Tibial nerve (tissue), 3 donors: ENCODE measurements at regions not wholly inside any gene's neighbourhood (a gene's known extent, or its start where the extent isn't known, plus 50 kb on each side); places are given as distances from the start of the nearest gene placed in this dataset.

Experiments used
- POLR2A ChIP-seq, 2 donors: fragments of 450-650 bp; IDR thresholded peaks; one replicate each; pipeline ENCODE4 v1.6.1; 2017; ENCODE audit warnings: antibody characterized with exemption in 2 of 2, mild to moderate bottlenecking in 2 of 2, moderate library complexity in 2 of 2
- TF ChIP-seq, protein P1 (sequence below), 5 experiments: fragments of 200-600 bp in 3 of 5; fragments of 450-650 bp in 2 of 5; sonication (generic) in 3 of 5; IDR thresholded peaks; one replicate each; pipeline ENCODE4 v1.5.1; 2016 to 2019; ENCODE audit warnings: antibody characterized with exemption in 5 of 5, mild to moderate bottlenecking in 3 of 5, moderate library complexity in 2 of 5

DNA sequence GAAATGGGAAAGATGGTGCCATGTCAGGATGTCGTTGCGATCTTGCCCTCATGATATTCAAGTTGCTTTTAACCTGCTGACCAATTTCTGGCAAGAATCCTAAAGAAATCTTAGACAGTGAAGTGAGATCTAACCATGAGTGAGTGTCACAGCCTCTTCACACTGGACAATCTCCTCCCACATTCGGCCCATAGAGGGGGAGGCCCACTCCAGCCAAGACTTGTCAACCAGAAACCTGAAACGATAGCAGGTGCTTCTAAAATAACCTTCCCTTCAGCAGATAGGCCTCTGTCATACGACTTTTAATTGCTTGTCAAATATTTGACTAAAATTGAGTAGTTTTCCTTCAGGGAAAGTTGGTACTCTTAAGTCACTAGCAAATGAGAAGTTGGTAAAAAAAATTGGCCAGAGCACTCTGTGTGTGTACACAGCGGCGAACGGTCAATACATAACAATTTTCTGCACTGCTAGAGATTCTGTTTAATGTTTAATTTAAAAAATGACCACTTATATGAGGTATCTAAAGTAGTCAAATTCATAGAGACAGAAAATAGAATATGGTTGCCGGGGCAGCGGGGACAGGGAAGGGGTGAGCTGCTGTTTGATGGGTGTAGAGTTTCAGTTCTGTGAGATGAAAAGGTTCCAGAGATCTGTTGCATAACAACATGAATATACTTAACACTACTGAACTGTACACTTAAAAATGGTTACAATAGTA, 110.2 kb downstream of the VAPA start:
- TF ChIP-seq POLR2A (IDR thresholded peaks at IDR 0.05) = no peak
- TF ChIP-seq, protein P1, sequence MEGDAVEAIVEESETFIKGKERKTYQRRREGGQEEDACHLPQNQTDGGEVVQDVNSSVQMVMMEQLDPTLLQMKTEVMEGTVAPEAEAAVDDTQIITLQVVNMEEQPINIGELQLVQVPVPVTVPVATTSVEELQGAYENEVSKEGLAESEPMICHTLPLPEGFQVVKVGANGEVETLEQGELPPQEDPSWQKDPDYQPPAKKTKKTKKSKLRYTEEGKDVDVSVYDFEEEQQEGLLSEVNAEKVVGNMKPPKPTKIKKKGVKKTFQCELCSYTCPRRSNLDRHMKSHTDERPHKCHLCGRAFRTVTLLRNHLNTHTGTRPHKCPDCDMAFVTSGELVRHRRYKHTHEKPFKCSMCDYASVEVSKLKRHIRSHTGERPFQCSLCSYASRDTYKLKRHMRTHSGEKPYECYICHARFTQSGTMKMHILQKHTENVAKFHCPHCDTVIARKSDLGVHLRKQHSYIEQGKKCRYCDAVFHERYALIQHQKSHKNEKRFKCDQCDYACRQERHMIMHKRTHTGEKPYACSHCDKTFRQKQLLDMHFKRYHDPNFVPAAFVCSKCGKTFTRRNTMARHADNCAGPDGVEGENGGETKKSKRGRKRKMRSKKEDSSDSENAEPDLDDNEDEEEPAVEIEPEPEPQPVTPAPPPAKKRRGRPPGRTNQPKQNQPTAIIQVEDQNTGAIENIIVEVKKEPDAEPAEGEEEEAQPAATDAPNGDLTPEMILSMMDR (IDR thresholded peaks at IDR 0.05) = no peak
